Activated CD4-positive, CD25-positive, alpha-beta regulatory T cell treated with anti-CD3 and anti-CD28 coated beads, Interleukin-2, amount 50 U/mL, for 24 hours (primary cell): ENCODE measurements at regions not wholly inside any gene's neighbourhood (a gene's known extent, or its start where the extent isn't known, plus 50 kb on each side); places are given as distances from the start of the nearest gene placed in this dataset.

Experiments
- ATAC-seq, 2 donors: fragments of 150-1000 bp; cut with Tn5 transposase; one replicate each; pipeline ENCODE4 v1.10.0; 2021; ENCODE audit warnings: mild to moderate bottlenecking in 1 of 2, moderate library complexity in 1 of 2

DNA sequence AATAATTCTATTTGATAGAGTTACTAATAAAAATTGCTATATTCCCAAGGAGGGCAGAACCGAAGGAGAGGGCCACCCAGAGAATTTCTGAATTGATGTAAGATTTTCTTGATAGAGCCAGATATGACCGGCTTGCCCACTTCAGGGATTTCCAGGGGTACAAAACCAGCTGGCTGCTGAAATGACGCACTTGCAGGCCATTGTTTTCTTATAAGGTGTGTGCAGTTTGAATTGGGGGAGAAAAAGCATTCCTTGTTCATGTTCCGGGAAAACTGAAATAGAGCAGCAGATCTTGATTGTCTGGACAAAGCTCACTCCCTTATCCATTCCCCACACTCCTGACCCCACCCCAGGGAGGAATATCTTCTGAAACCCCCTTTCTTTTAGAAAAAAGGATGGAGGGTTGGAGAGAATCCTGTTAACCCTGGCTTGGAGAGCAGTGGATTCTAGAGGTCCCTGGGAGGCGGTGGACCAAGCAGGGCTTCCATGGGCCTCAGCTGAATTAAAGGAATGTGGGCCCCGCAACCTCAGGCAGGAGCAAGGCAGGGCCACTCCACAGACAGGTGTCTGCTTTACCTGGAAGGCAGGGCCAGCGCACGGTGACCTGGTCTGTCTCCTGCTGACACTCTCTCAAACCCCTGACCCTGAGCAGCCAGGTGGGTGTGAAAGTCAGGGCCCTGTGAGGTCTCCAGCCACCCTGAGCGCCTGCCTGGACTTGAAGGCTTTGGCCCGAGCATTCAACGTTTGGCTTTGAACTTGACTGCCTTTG, 96.4 kb downstream of the TMEM170B start:
- ATAC-seq, result no peak

DNA sequence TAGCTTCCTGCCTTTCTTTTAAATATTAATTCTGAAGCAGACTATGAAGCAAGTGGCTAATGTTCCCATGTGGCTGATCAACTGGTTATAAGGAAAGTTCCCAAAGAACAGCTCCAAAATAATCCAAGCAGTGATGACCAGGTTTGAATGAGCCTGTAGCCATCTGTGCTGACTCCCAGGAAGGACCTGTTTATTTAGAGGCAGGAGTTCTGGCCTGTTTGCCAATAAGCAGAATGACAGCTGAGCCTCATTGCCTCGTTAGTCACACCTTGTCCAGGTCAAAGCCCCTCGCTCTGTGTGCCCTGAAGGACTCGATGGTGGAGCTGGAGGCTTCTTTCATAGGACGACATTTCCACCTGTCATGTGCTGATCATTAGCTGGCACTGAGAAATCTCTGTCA, 97.4 kb downstream of the TMEM170B start:
- no peak for ATAC-seq

DNA sequence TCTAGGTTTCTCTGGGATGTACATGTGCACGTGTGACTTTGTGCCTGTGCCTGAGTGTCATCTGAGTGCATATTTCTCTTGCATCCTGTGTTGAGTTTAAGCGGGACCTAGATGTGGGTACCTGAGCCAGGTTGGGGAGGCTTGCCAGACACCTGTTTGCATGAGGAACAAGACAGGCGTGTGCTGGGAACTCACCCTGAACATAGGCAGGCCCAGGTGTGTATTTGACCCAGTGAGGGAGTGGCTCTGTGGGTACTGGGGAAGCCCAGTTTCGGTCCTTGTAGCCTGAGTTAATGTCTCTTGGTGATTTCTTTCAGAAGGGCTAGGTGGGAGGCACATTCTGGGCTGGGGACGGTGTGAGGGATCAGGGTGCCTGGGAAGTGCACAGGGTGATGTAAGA, 98.6 kb downstream of the TMEM170B start:
- no peak for ATAC-seq

DNA sequence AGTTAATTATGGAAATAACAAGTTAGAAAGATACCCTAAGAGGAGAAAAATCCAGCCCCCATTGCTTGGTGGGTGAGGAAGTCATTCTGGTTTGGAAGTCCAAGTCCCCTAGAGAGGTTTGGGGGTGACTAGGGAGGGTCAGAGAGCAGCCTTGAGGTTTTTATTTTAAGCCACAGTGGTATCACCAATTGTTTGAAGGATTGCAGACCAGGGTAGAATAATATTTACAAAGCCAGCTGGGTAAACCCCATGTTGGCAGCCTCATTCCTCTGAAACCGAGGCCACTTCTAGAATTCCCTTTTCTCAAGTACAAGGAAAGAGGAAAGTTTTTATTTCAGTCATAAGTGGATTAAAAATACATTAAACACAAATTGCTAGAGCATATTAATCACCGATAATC, 99.7 kb downstream of the TMEM170B start:
- ATAC-seq, result no peak

DNA sequence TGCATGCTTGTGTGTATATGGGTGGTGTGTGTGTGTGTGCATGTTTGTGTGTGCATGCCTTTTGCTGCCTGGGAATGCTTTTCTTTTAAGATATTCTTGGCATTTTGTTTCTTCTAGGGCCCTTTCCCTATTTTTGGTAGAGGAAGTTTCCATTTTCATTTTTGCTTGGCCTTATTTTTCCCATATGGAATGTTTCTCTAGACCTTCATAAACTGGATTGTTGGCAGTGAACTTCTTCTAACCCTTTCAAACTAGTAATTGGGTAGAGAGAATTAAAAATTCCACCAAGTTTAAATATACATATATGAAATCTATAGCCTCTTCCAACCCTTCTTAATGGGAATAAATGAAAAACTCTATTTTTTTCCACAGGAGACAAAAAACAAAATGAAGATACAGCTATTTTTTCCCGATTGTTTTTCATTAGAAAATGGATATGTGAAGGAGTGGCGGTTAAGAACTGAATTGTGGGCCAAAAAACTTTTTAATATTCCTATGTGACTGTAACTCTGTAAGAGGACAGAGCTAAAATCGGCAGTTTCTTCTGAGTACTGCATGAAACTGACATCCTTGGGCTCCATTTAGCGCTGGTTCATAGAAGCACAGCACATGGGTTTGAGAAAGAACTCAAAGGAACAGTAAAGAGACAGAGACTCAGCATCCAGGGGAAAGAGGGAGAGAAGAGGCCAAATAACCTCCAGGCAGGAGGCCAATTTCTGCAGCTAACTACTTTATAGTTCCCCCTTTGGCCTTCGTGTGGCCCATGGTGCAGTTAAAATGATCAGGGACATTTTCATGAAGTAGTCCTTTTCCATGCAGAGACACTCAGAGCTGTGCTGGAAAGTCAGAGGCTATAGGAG, 102.1 kb downstream of the TMEM170B start:
- ATAC-seq, result no peak

DNA sequence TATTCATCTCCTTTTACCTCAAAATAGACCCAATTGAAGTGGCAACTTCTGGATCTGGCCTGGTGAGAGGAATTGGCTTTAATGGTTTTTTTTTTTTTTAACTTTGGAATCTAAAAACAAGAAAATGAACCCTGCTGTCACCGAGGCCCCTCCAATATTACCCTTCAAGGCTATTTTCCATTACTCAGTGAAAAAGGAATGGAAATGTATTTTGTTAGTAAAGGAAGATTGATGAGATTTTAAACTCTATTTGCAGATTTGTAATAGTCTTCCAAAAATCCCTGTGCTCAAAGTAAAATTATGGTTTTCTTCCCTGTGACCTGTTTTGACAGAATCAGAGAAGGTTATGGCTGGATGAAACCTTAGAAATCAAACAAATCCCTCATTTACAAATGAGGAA, 102.9 kb downstream of the TMEM170B start:
- no peak for ATAC-seq

DNA sequence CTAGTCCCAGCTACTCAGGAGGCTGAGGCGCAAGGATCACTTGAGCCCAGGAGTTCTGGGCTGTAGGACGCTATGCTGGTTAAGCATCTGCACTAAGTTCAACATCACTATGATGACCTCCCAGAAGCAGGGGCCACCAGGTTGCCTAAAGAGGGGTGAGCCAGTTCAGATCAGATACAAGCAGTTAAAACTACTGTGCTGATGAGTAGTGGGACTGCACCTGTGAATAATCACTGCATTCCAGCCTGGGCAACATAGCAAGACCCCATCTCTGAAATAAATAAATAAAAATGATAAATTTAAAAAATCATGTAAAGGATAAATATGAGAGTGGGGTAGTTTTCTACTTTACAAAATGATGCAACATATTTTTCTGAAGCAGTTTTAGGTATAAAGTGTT, 106.5 kb downstream of the TMEM170B start:
- ATAC-seq, result no peak

DNA sequence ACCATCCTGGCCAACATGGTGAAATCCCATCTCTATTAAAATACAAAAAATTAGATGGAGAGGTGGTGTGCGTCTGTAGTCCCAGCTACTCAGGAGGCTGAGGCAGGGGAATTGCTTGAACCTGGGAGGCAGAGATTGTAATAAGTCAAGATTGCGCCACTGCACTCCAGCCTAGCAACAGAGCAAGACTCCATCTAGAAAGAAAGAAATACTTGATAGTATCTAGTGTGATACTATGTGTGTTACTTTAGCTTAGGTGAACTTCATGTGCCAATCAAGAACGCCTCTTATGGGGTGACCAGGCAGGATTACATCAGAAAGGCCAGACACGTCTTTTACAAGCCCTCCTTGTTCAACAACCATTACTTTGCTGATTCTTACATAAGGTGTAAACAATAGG, 107.1 kb downstream of the TMEM170B start:
- ATAC-seq, result no peak

DNA sequence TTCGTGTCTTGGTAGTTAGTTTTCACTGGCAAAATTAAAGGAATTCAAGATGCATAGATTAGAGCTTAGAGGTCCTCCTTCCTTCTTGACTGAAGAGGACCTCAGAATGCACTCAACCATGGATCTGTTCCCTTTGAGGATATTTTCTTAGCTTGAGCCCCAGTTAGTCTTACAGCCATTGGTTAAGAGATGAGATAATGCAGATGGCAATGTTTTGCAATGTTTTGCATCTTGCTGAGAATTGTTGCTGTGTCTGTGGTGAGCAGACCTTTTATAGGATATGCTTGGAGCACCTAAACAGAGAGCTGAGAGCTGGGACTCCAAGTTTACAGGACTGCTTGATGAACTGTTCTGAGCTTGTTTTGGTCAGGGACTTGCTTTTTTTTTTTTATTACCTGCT, 107.5 kb downstream of the TMEM170B start:
- ATAC-seq, result no peak

DNA sequence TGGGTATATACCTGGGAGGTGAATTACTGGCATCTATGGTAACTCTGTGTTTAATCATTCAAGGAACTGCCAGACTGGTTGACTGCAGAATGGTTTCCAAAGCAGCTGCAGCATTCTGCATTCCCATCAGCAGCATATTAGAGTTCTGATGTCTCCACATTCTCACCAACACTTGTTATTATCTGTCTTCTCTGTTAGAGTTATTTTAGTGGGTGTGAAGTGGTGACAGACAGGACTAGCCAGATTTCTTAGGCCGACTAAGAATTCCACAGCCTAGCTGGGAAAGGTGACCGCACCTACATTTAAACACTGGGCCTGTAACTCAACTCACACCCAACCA, 110.9 kb downstream of the TMEM170B start:
- ATAC-seq, result no peak

DNA sequence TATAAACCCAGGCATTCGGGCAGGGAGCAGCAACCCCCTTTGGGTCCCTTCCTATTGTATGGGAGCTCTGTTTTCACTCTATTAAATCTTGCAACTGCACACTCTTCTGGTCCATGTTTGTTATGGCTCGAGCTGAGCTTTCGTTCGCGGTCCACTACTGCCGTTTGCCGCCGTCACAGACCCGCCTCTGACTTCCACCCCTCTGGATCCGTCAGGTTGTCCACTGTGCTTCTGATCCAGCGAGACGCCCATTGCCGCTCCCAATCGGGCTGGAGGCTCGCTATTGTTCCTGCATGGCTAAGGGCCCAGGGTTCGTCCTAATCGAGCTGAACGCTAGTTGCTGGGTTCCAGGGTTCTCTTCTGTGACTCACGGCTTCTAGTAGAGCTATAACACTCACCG, 111.3 kb downstream of the TMEM170B start:
- no peak for ATAC-seq

DNA sequence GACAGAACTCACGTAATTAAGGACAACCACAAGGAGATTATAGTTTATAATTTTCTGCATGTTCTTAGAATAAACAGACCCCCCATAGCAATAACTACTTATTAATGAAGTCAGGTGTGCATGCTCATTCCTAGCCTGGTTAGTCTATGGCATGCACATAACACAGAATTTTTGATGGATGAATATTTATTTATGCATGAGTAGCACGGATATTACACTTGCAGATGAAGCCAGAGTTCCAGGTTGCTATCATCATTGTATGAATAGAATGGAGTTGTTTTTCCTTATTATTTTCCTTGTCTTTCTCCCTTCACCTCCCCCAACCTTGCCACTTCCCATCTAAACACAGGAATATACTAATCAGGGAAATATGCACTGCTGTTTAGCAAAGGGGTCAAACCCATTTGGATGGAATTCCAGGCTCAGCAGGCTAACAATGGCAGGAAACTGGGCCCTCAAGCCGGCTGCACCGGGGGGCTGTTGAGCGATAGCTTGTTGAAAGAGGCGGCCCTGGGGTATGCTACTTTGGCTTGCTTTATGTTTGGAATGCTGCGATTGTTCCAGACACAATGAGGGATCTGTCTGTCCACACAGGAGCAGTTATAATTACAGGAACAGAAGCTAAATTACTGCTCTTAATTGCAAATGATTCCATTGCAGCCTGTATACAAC, 112.6 kb downstream of the TMEM170B start:
- no peak for ATAC-seq

DNA sequence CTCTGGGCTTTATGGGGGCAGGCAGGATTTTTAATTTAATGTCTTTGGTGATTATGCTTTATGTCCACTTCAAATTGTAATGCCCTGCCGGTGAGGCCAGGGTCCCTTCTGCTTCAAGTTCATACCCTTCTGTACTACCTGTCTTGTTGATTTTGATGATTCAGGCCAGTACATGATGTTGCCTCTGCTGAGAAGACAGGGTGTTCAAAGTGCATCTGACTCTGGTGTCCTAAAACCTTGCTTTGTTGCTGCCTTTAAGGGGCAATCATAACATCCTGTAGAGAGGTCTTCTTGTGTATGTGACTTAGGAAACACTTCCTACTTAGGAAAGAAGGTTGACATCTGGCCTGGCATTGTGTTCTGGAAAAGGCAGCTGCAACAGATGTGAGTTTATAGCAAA, 113.2 kb downstream of the TMEM170B start:
- ATAC-seq, result no peak

DNA sequence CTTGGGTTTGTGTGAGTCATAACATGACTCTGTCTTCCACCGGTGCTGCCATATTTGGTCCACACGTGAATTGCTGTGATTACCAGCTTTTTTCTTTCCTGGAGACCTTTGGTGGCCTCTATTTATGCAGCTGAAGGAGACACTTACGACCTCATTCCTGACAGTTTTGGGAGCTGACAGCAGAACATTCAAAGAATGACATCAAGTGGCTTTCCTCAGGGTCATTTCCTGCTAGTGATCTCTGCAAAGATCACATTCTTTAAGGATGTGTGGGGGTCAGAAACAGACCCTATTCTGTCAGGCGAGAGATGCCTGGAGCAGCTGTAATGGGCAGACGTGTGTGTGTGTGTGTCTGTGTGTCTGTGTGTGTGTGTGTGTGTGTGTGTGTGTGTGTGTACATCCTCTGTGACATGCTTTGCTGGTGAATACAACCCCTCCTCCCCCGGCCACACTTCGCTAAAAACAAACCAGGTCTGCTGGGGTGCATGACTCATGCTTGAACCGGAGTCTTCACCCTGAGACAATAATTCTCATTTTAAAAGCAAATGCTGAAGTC, 115.6 kb downstream of the TMEM170B start:
- peak; percentile 72 to 74 for ATAC-seq

DNA sequence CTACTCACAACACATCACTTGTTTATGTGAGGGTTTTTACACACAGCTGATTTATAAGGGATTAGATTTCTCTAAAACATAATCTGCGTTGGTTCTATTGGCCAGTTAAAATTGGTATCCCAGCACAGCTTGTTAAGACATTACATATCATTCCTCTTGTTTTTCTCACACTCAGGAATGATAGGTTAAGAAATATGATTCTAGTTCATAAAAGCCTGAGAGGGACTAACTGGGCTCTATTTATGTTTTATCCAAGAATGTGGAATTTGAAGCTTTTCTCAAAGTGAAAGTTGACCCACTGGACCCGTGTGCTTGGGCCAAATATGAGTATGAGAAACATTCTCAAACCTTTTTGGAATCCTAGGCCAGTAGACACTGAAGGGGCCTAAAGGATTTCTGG, 117.3 kb downstream of the TMEM170B start:
- ATAC-seq, result no peak

DNA sequence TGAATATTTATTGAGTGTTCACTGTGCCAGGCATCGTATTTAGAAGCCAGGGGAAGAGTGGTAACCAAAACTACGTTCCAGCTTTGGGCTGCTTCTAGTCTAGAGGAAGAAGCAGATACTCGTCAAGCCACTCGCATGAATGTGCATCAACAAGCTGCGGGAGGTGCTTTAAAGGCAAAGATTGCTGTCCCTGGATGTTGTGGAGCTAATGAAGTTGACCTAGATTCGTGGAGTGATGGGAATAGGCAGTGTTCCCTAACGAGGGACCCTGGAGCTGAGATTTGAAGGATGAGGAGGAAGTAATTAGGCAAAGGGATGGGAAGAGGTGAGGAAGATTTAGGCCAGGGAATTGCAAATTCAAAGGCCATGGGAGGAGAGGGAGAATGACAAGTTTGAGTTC, 118.9 kb downstream of the TMEM170B start:
- ATAC-seq, result no peak

DNA sequence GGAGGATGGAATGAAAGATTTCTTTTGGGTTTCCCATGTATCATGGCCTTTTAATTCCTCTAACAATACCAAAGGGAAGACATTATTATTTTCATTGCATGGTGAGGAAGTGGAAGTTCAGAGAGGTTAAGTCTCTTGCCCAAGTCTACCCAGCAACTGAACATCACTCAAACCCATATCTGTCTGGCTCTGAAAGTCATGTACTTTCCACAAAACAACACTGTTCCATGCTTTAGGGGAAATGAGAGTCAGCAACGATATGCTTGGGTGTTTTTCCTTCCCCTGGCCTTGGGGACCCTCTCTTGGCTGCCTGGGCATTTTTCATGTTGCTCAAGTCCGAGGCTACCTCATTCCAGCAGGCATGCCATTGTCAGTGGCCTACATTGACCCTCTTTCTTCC, 118.8 kb downstream of the ADTRP start:
- ATAC-seq, result no peak

DNA sequence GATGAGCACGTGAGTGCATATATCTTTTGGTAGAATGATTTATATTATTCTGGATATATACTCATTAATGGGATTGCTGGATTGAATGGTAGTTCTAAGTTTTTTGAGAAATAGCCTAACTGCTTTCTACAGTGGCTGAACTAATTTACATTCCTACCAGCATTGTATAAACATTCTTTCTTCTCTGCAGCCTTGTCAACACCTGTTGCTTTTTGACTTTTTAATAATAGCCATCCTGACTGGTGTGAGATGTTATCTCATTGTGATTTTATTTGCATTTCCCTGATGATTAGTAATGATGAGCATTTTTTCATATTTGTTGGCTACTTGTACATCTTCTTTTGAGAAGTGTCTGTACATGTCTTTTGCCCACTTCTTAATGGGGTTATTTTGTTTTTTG, 116.3 kb downstream of the ADTRP start:
- ATAC-seq, result no peak

DNA sequence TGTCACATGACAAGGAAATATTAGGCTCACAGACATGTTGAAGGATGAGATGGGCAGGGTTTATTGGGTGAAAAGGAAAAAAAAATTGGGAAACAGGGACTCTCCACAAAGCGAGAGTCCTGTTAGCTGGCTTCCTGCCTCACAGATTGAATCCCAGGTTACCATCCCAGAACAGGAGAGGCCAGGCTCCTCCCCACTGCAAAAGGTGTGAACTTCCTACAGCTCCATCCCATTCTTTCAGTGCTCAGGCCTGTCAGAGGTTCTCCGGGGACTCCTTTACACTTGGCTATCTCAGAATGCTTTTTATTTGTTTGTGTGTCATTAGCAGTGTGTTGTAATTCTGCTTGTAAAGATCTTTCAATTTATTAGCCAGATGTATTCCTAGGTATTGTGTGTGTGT, 115.1 kb downstream of the ADTRP start:
- no peak for ATAC-seq
